Stimulated activated naive CD4-positive, alpha-beta T cell (primary cell): ENCODE measurements at regions not wholly inside any gene's neighbourhood (a gene's known extent, or its start where the extent isn't known, plus 50 kb on each side); places are given as distances from the start of the nearest gene placed in this dataset.

Source experiments
- DNase-seq, 6 experiments: peaks; one replicate each; lab custom pipeline; 2025; lab: John Stamatoyannopoulos, UW

DNA sequence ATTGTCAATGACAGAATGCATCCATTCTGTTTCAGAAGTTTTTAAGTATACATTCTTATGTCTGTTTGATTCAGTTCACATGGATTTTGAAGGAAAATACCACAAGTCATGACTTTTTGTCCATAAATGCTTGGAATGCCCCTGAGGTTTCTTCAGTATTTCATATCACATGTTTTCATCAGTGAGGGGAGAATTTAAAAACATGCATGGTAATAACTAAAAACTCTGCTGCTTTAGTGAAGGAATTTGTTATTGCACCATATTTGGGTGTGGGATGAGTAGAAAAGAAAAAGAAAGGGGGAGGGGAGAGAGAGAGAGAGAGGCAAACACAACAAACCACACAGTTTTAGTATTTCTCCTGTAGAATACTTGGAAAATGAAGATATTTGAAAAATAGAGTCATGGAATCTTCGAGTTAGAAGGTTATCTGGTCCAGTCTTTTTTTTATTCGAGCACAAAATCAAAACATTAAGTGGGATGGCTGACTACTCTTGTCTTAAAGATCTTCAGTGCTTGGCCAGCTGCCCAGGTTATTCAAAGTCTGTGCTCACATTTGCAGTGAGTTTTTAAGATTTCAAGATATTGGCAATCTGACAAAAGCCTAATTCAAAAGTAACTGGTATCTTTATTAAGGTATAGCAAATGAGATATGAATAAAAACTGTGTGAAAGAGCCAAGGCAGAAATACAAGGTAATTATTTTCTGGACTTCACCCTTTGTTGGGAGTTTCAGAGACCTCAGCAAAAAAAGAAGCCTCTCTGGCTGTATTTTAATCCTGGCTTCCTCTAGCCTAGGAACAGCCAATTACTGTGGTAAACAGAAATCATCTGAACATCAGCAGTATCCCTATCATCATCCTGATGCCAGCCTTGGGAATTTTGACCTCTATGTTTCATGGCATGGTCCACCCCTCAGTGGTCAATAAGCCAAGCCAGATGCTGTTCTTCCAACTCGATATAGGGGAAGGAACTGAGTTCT lies 687.9 kb upstream of the CITED2 start:
- no peak for DNase-seq

DNA sequence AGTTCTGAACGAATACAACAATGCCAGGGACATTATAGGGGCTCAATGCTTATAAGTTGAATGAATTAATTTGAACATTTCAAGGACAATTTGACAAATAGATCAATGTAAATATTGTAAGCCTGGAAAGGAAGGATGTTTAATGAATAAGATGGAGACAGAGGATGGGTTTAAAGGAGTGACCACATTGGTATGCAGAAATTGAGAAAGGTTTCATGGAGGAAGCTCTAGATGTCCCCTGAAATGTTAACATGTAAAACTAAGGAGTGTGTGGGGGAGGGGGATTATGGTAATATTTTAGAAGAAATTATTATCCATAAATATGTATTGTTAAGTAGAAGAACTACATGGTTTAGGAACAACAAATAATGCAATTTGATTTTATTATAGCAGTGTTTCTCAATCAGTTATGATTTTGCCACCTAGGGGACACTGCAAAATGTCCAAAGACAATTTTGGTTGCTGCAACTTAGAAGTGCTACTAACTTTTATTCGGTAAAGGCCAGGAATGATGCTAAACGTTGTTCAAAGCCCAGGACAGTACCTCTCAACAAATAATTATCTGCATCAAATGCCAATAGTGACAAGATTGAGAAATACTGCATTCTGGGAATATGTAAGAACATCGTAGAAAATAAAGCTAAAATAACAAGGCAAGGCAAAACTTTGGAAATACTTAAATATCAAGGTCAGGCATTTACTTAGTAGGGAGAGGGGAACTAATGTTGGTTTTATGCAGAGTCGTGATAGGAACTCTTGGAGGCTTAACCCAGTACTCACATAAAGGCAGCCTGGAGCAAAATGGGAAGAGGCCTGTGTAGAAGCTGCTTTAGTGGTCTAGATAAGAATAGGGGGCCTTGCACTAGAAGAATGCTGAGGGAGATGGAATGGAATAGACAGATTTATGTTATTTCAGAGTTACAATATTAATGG lies 686.9 kb upstream of the CITED2 start:
- DNase-seq = no peak

DNA sequence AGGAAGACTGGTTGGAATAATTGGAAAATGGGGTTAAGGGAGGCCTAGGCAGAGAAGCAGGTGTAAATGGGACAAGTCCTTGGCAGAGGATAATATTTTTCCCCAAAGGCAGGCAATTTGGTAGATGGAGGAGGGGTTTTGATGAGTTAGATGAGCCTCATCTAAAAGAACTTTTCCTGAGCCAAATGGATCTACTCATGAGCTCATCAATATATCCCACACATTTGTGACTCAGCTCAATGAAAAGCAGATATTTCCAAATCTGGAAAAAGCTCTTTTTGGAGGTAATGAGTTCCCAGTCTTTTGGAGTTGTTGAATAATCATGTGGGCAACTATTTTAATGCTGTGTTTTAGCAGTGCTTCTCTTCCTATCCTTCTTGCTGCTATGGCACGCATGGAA lies 685.5 kb upstream of the CITED2 start:
- no peak for DNase-seq

DNA sequence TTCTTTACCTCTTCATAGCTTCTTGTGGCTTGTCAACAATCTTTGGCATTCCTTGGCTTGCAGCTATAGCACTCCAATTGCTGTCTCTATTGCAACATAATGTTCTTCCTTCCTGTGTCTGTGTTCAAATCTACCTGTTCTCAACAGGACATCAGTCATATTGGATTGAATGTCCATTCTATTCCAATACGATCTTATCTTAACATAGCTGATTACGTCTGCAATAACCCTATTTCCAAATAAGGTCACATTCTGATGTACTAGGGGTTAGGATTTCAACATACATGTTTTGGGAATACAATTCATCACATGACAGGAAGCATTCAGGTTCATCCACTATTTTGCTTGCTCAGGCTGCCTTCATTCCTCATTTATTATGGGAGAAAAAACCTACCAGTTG lies 684.4 kb upstream of the CITED2 start:
- DNase-seq = no peak

DNA sequence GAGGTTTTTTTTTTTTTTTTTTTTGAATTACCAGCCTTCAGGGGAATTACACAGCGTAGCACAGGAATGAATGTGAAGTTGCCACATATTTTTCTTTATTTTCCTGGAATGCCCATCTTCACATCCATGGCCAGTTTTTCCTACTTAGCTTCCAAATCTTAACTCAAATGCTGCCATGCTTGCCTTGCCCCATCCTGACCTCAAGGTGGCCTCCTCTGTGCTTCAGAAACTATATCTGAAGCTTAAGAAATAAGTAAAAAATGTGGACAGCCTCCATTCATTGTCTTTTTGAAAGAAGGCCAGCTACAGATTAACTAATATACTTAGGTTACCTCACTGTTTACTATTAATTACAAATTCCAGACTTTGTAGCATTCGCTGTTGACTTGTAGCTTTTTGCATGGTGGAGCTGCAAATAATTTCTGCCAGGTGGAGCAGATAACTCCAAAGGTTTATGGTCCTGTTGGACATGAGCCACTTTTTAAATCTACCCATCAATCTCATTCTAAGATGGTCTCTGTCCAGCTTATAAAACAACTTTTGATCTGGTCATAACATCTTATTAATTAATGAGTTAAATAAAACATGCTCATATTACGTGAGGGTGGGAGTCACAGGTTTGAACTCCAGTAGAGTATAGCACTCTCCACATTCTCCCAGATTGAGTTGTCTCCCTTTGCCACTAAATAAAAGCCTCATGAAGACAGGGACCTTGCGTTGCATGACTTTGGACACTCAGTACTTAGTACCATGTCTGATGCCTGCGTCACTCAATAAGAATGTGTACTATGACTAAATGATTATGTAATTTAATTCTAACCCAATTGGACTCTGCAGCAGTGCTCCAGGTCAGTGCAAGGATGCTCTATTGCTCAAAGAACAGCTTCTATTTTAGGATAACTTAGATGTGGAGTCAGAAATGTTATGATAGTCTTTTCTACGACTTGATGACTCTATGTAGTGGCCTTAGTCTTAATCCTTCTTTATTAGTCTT lies 678.6 kb upstream of the CITED2 start:
- no peak for DNase-seq

DNA sequence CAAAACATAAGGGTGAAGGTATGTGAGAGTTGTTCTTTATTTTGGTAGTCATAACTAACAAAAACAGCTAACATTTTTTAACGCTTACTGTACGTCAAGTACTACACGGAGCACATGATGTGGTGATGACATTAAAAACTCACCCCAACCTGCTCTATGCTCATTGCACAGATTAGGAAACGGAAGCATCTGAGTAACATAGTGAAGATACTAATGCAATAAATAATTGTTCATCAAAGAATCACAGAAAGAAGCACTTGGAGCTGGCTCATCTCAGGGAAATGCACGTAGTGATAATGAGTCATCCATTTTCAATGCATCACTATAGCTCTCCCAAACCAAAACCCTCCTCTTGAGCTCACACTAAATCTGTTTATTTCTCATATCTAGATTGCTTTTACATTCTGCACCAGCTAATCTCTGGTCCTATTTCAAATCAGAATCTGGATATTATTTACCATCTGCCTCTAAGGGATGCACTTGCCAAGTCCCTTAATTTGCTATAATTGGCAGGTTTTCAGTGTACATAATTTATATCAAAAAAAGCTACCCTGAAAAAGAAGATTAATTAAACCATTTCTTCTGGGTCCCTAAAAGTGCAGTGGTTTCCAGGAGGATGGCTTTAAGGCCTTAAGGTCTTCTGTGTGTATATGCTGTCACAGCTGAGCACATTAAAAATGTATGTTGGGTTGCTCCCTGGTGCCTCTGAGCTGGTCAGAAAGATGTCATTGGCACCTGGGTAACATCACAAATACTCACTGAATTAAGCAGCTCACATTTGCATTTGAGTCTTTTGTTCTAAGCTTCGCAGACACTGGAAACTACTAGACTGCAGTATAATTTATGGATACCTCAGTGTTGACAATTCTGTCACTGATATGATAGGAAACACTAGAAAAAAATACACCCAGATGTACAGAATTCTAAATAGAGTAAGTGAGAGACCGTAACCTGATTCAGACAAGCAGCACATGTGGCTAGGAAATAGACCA lies 677.4 kb upstream of the CITED2 start:
- no peak for DNase-seq

DNA sequence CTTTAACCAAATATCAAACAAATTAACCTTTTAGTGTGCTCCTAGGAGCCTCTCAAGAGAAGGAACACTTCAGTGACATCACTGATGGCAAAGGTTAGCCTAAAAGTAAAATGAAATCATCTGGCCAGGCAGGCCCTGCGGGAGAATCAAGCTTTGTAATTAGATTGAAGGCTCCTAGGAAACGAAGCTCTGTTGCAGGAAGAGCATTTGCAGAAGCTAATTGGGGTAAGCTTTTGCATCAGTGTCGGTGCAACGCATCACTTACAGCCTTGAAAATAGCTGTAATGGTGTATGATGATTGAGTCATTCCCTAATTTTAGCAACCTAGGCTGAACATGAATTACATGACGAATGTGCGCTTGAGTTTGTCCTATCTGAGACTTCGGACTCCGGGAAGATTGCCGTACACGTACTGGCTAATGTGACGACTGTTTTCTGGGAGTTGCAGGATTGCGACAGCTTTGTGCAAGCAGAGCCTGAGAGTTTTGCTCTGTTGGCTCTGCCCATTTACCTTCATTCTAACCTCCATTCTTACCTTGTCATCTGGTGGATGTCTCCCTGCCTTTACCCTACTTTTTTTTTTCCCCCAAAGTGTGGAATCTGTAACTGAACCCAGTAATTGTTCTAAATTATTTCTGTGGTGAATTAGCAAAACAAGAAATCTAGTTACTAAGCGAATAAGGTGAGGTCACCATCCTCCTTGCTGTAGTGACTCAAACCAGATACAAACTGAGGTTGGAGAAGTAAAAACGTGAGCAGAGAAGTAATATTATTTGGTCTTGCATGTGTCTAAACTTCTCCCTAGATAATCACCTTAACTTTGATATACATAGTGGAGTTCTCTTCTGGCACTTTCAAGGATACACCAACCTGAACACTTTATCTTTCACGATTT lies 675.9 kb upstream of the CITED2 start:
- no peak for DNase-seq

DNA sequence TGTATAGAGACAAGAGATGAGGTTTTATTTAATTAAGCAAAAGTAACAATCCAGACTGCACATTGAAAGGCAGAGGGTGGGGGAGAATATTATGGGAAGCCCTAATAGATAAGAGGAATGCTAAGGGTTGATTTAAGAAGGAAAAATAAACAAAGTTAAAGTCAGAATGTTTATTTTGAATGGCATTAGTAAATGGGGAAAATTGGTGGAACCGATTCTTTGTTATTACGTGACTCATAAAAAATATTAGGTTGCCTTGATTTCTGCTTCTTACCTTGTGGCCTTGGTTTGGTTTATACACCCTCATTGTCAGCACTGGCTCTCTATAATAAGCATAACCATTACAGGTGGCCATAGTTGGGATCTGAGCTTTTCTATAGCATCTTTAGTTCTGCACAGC lies 674.8 kb upstream of the CITED2 start:
- DNase-seq = no peak

DNA sequence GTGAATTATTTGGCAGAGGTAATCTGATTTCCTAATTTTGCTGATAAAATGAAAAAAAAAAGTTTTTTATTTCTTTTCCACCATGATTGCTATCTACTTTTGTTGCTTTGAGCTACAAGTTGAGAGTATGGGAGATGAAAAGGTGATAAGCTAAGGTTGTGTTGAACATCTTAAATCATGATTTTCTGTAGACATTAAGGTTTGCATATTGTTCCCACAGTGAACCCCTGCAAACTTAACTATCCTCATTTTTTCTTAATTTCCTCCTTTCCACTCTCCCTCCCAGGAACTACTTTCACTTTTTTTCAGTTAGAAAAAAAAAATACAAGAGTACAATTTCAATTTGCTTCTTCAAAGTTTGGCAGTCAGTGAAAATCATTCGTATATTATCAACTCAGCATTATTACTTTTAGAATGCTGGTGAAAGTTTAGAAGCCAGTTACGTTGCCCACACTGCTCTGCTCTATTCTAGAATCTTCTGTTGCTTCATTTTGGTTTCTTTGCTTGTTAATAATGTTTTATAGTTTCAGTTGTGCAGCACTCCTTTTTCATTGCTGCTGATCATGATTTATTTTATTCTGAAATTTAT lies 673.8 kb upstream of the CITED2 start:
- no peak for DNase-seq

DNA sequence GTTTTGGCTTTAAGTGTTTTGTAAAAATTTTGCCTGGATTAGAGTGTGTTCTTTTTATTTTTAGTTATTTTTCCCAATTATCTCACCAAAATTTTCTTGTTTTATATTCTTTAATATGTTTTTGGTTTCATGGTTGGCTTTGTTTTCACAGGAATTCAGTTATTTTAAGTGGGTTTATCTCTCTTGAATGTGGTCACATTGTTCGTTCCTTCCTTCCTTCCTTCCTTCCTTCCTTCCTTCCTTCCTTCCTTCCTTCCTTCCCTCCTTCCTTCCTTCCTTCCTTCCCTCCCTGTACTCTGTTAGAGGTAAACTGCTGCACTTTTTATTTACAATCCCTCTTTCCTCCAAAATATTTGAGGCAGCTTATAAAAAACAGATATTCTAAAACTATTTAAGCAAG lies 672.9 kb upstream of the CITED2 start:
- DNase-seq = no peak

DNA sequence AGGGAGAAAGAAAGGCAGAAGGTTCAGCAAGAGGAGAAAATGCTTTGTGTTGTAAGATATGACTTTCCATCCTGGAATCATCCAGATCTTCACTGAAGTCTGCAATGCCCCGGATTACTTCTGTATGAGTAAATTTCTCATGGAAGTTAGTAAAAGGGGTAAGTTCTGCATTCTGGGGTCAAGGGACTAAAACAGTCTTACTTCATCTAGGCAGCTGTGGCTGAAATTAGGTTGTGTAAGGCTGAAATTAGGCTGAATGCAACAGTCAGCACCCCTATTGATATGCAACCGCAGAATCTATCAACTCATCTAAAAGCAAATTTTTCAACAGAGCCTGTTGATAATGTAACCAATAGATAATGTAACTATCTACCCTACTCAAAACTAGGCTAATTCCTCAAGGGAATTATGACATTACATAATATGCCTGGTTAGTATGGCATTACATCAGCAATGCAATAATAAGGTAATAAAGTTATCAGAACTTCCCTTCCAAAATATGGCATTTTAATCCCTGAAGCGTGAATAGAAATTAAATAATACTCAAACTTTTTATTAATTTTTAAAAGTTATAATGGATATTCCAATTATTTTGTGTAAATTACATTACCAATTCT lies 671.7 kb upstream of the CITED2 start:
- no peak for DNase-seq

DNA sequence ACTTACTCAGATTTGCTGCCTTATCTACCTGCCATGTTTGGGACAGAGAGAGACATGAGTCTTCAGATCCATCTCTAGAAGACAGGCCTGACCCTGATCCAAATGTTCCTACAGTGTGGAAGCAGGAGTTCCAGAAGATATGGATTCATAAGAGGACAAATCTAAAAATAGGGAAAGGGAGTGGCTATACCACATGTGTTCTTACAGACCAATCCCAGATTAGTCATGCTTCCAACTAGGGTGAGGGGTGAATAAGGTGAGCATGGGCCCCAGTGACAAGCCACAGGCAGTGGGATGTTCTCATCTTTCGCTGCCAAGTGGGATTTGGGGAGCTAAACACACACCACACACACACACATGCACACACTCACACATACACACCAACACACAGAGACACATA lies 670.7 kb upstream of the CITED2 start:
- DNase-seq = no peak

DNA sequence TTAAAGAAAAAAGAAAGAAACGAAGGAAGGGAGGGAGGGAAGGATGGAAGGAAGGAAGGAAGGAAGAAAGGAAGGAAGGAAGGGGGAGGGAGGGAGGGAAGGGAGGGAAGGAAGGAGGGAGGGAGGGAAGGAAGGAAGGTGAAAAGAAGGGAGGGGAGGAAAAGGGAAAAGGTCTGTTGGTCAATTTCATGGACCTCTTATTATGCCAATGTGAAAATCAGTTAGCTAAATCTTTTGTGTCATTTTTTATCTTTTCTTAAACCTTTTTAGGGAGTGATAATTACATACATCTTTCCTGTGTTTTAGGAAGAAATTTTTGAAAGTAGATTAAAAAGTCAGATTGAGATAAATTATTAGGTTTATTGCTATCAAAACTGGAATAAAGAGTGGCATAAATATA lies 670.2 kb upstream of the CITED2 start:
- no peak for DNase-seq

DNA sequence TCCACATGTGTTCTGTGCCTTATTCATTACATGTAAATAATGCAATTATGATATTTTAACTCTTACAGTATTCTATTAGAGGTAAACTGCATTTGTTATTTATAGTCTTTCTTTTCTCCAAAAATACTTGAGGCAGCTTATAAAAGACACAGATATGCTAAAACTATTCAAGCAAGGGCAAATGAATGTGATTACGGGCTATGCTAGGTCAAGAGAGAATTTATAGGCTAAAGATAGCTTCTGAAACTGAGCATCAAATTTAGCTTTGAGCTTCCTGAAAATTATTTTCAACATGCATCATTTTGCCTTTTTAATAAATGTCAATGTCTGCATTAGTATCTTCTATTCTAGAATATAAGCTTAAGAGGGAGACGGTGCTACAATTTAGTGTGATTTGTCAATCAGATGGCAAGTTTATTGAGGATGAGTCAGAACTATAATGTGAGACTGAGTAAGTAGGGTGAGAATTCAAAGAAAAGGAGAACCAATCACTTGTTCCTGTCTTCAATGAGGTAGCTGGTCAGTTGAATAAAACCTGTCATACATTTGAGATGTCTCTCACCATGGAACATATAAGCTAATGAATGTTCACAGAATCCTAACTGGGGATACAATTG lies 669.4 kb upstream of the CITED2 start:
- no peak for DNase-seq

DNA sequence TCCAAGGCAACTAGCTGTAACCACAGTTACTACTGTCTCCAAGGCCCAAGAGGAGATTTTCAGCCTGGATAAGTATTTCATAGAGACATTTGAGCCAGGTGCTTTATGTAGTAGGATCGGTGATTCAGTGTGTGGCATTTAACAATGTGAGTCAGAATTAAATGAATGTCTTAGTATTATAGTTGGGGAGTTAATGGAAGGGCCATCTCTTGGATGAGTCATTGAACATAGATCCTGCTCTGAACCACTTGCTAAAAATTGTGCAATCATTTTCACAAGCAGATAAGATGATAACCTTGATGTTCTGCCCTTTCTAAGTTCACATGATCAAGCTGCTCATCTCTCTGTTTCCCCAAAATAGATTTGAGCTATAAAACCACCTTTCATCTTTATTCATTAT lies 668.9 kb upstream of the CITED2 start:
- no peak for DNase-seq

DNA sequence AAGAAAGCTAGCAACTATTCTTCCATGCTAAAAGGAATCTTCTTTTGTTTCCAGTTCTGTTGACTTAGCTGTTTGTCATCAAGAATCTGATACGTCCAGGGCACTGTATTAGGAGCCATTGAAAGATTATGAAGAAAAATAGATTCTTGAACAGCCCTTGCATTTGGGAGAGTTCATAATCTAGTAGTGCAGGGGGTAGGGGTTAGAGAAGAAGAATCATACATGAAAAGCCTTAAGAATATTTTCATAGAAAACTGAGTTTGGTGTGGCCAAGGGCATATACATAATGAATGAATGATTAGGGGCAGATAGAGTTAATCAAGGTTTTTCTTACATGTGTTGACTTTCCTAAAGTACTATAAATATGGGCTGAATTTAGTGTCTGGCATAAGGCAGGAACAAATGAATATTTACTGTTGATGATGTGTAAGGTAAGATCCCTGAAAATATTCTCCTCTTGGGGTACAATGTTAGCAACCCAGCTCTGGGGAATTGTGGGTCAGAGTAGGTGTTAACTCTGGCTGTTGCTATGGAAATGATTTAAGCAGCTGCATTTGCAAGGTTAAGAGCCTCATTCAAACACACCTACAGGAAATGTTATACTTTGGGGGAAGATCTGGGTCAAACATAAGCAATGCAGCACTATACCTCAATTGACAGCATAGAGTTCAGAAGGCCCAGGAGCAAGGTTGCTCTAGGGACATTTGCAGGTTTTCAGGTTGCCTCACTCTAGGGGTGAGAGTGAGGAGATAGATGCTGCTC lies 667.3 kb upstream of the CITED2 start:
- DNase-seq = no peak

DNA sequence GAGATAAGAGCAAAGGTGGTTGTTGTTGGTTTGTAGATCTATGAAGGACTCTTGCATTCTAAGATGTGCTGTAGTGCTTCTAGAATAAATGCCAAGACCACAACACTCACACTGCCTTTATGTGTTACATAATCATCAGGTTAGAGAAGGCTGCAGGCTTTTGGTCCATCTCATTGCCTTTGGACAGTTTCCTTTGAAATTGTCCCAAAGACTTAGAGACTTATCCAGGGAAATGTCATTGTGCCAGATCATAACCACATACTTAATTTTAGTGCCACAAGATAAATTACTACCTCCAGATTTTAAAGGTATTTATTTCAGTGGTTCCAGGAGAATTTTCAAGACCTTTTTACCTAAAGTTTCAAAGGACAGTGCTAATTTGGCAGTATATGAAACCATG lies 666.6 kb upstream of the CITED2 start:
- no peak for DNase-seq
